SK-N-SH (cell line): ENCODE measurements at regions not wholly inside any gene's neighbourhood (a gene's known extent, or its start where the extent isn't known, plus 50 kb on each side); places are given as distances from the start of the nearest gene placed in this dataset.

Experiments
- CTCF ChIA-PET: fragments of 300-600, 350-600 bp; formaldehyde crosslinking; extraction: SDS; loops from one replicate; lab custom pipeline; 2021; lab: Yijun Ruan, JAX
- POLR2A ChIA-PET: fragments of 350-600 bp; sonication (Branson Sonifier 250); formaldehyde crosslinking; extraction: SDS; loops from one replicate; lab custom pipeline; 2020; ENCODE audit warnings: antibody characterized with exemption, inconsistent platforms; lab: Yijun Ruan, JAX
- DNase-seq: peaks from one replicate; pipeline ENCODE4 v3.0.0; 2012
- H2AFZ ChIP-seq: fragments of 200-600 bp; sonication (generic); 2 replicates; pipeline ENCODE4 v1.8.1; 2016; ENCODE audit warnings: antibody characterized with exemption, mild to moderate bottlenecking, low read depth
- H3F3A ChIP-seq: fragments of 200-600 bp; sonication (generic); replicated peaks from 2 replicates; pipeline ENCODE3; 2016; ENCODE audit warnings: antibody characterized with exemption, mild to moderate bottlenecking; ENCODE audit not compliant: insufficient read depth
- H3K27ac ChIP-seq, 2 experiments: fragments of 200-500 bp in 1 of 2; fragments of 200-600 bp in 1 of 2; sonication (Bioruptor generic) in 1 of 2; sonication (generic), shearing (Covaris generic) in 1 of 2; 2 replicates each; pipeline versions ENCODE4 v1.5.1 to v1.6.1; 2014 to 2016; ENCODE audit warnings: low read depth in 2 of 2, inconsistent platforms in 1 of 2, low read length in 1 of 2, mild to moderate bottlenecking in 1 of 2, mixed read lengths in 1 of 2
- H3K27me3 ChIP-seq: fragments of 200-600 bp; sonication (generic), shearing (Covaris generic); 2 replicates; pipeline ENCODE4 v1.6.1; 2016; ENCODE audit warnings: mixed run types; ENCODE audit not compliant: insufficient read depth
- H3K36me3 ChIP-seq, 2 experiments: fragments of 200-500 bp in 1 of 2; fragments of 200-600 bp in 1 of 2; sonication (Bioruptor generic) in 1 of 2; sonication (generic) in 1 of 2; replicated peaks in 1 of 2; 2 replicates each; pipeline versions ENCODE3 to v1.5.1; 2014 to 2016; ENCODE audit warnings: low read length in 1 of 2, mild to moderate bottlenecking in 1 of 2; ENCODE audit not compliant: insufficient read depth in 2 of 2, control insufficient read depth in 1 of 2
- H3K4me1 ChIP-seq, 2 experiments: fragments of 200-500 bp in 1 of 2; fragments of 200-600 bp in 1 of 2; sonication (Bioruptor generic) in 1 of 2; sonication (generic), shearing (Covaris generic) in 1 of 2; 2 replicates each; pipeline versions ENCODE4 v1.5.1 to v1.6.1; 2014 to 2016; ENCODE audit warnings: low read depth in 1 of 2, low read length in 1 of 2, mixed run types in 1 of 2; ENCODE audit not compliant: insufficient read depth in 2 of 2, control insufficient read depth in 1 of 2
- H3K4me2 ChIP-seq: fragments of 200-600 bp; sonication (generic), shearing (Covaris generic); 2 replicates; pipeline ENCODE4 v1.6.1; 2017; ENCODE audit warnings: mixed run types
- H3K4me3 ChIP-seq, 2 experiments: fragments of 200-500 bp in 1 of 2; fragments of 200-600 bp in 1 of 2; sonication (Bioruptor generic) in 1 of 2; sonication (generic), shearing (Covaris generic) in 1 of 2; 2 replicates each; pipeline versions ENCODE4 v1.5.1 to v1.8.1; 2014 to 2016; ENCODE audit warnings: low read depth in 2 of 2, inconsistent platforms in 1 of 2, low read length in 1 of 2, mild to moderate bottlenecking in 1 of 2, mixed read lengths in 1 of 2, moderate library complexity in 1 of 2
- H3K79me2 ChIP-seq: fragments of 200-600 bp; sonication (generic); 2 replicates; pipeline ENCODE4 v1.8.1; 2017; ENCODE audit warnings: mild to moderate bottlenecking; ENCODE audit not compliant: insufficient read depth
- H3K9ac ChIP-seq: fragments of 200-600 bp; sonication (generic); 2 replicates; pipeline ENCODE4 v1.6.1; 2017; ENCODE audit warnings: mixed run types
- H3K9me2 ChIP-seq: fragments of 200-600 bp; sonication (generic); 2 replicates; pipeline ENCODE4 v1.6.1; 2017; ENCODE audit warnings: mixed run types
- H3K9me3 ChIP-seq: fragments of 200-600 bp; sonication (generic); 2 replicates; pipeline ENCODE4 v1.6.1; 2017; ENCODE audit warnings: mixed run types, mild to moderate bottlenecking, moderate library complexity
- H4K20me1 ChIP-seq: fragments of 200-600 bp; sonication (generic); 2 replicates; pipeline ENCODE4 v1.6.1; 2017; ENCODE audit warnings: mild to moderate bottlenecking, mixed run types; ENCODE audit not compliant: insufficient read depth
- EP300 ChIP-seq, 2 experiments: IDR thresholded peaks; 2 replicates each; pipeline versions ENCODE4 v1.4.0 to v1.6.1; 2012; ENCODE audit warnings: borderline replicate concordance in 1 of 2, low read depth in 1 of 2, low read length in 1 of 2
- FOXJ3 ChIP-seq: sonication (generic); formaldehyde crosslinking; IDR thresholded peaks from 2 replicates; pipeline ENCODE4 v1.5.1; 2020; ENCODE audit warnings: mild to moderate bottlenecking, missing genetic modification reagents
- GABPA ChIP-seq: IDR thresholded peaks from 2 replicates; pipeline ENCODE4 v1.4.0; 2012; ENCODE audit warnings: low read depth, mild to moderate bottlenecking
- IRF3 ChIP-seq: fragments of 150-350 bp; IDR thresholded peaks from 2 replicates; pipeline ENCODE4 v1.6.1; 2016; ENCODE audit warnings: mild to moderate bottlenecking, low read depth, low read length
- JUND ChIP-seq: IDR thresholded peaks from 2 replicates; pipeline ENCODE4 v1.4.0; 2012
- MEF2A ChIP-seq: IDR thresholded peaks from 2 replicates; pipeline ENCODE4 v1.4.0; 2012; ENCODE audit warnings: low read depth, borderline replicate concordance
- MXI1 ChIP-seq: IDR thresholded peaks from 2 replicates; pipeline ENCODE4 v1.6.1; 2012; ENCODE audit warnings: mild to moderate bottlenecking, low read depth, low read length, improper control_type of control experiment
- NFIC ChIP-seq: IDR thresholded peaks from 2 replicates; pipeline ENCODE4 v1.4.0; 2012; ENCODE audit warnings: borderline replicate concordance
- NRF1 ChIP-seq: IDR thresholded peaks from 2 replicates; pipeline ENCODE4 v1.6.1; 2012; ENCODE audit warnings: low read depth, mild to moderate bottlenecking, low read length
- POLR2AphosphoS5 ChIP-seq: IDR thresholded peaks from 2 replicates; pipeline ENCODE4 v1.6.1; 2012; ENCODE audit warnings: low read depth, low read length
- RAD21 ChIP-seq: IDR thresholded peaks from 2 replicates; pipeline ENCODE4 v1.6.1; 2012; ENCODE audit warnings: mild to moderate bottlenecking, low read length
- RCOR1 ChIP-seq: fragments of 150-350 bp; IDR thresholded peaks from 2 replicates; pipeline ENCODE4 v1.6.1; 2017; ENCODE audit warnings: antibody characterized with exemption, low read length
- RFX5 ChIP-seq: IDR thresholded peaks from 2 replicates; pipeline ENCODE4 v1.6.1; 2012; ENCODE audit warnings: mild to moderate bottlenecking, improper control_type of control experiment, low read length
- SMC3 ChIP-seq: IDR thresholded peaks from 2 replicates; pipeline ENCODE4 v1.6.1; 2012; ENCODE audit warnings: low read depth, low read length, improper control_type of control experiment
- TAF1 ChIP-seq: IDR thresholded peaks from 2 replicates; pipeline ENCODE4 v1.6.1; 2012; ENCODE audit warnings: low read depth, mild to moderate bottlenecking, low read length, moderate library complexity, borderline replicate concordance
- USF1 ChIP-seq: IDR thresholded peaks from 2 replicates; pipeline ENCODE4 v1.4.0; 2012; ENCODE audit warnings: low read depth, borderline replicate concordance
- YY1 ChIP-seq: IDR thresholded peaks from 2 replicates; pipeline ENCODE4 v1.4.0; 2012; ENCODE audit warnings: low read depth, mild to moderate bottlenecking
- WGBS: methylation state at CpG from one replicate; pipeline ENCODE4 v1.1.6; 2017; ENCODE audit warnings: low lambda C conversion rate; 5-methylcytosine and 5-hydroxymethylcytosine counted together
- TF ChIP-seq, protein P1 (sequence below): IDR thresholded peaks from 2 replicates; pipeline ENCODE4 v1.6.1; 2012; ENCODE audit warnings: mild to moderate bottlenecking, low read depth, low read length, moderate library complexity
- TF ChIP-seq, protein P2 (sequence below): IDR thresholded peaks from 2 replicates; pipeline ENCODE4 v1.4.0; 2012; ENCODE audit warnings: low read depth
- TF ChIP-seq, protein P3 (sequence below): IDR thresholded peaks from 2 replicates; pipeline ENCODE4; 2012

DNA sequence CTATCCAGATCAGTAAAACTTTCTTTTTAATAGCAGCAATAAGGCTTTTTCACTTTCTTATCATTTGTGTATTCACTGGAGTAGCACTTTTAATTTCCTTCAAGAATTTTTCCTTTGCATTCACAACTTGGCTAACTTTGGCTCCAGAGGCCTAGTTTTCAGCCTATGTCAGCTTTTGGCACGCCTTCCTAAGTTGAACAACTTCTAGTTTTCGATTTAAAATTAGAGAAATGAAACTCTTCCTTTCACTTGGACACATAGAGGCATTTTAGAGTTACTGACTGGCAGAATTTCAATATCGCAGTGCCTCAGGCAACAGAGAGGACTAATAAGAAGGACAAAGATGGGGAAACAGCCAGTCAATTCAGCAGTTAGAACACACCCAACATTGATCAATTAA is 577.4 kb downstream of the DSC3 start:
- Histone ChIP-seq H4K20me1 (no peaks in the 10 kb centered on the region), H3K9ac (no peak overlapping the region), H3F3A (no peaks in the 10 kb centered on the region), H3K79me2 (no peaks in the 10 kb centered on the region), H2AFZ (no peak overlapping the region), H3K27me3 (no peaks in the 10 kb centered on the region), H3K9me3 (no peaks in the 10 kb centered on the region), H3K27ac (no peak overlapping the region), H3K4me1 (no peaks in the 10 kb centered on the region), H3K4me3 (no peak overlapping the region), H3K4me2 (no peak overlapping the region), H3K9me2 (no peaks in the 10 kb centered on the region), H3K36me3 (no peaks in the 10 kb centered on the region)
- no peak for DNase-seq
- CTCF ChIA-PET = no interaction called here
- 30% methylated on average over 3 of the region's 3 CpGs for WGBS
- TF ChIP-seq SMC3 = no peak
- no peak for TF ChIP-seq MXI1
- TF ChIP-seq RAD21 = no peak
- no peak for TF ChIP-seq FOXJ3 (CRISPR knock-in tag)
- POLR2A ChIA-PET = no interaction called here

DNA sequence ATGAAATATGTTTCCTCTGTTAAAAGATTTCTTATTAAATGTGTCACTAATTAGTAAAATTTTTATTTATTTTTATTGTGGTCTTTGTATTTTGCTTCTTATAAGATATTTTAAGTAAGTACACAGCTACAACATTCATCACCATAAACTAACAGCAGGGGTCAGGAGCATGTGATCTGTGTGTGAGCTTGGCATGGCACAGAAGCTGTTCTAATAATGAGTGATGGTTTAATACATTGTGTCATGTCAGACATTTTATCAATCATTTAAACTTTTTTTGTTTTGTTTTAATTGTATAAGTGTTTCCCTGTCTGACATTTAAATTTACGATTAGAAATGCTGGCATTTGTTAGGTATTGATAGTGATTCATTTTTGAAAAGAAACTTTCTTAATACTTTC is 585.4 kb downstream of the DSC3 start:
- 39% methylated on average over 1 of the region's 1 CpG for WGBS
- H3F3A ChIP-seq = peaks cover 1% of the 10 kb centered on the region
- H3K27ac ChIP-seq = no peak overlapping the region
- H3K9me3 ChIP-seq = no peaks in the 10 kb centered on the region
- ChIA-PET CTCF (no interaction called here), POLR2A (no interaction called here)
- H3K4me1 ChIP-seq = no peaks in the 10 kb centered on the region
- no peak overlapping the region for H2AFZ ChIP-seq
- H3K4me2 ChIP-seq = no peak overlapping the region
- no peaks in the 10 kb centered on the region for H3K9me2 ChIP-seq
- DNase-seq = no peak
- H3K27me3 ChIP-seq = no peaks in the 10 kb centered on the region
- no peaks in the 10 kb centered on the region for H3K36me3 ChIP-seq
- no peaks in the 10 kb centered on the region for H3K79me2 ChIP-seq
- no peaks in the 10 kb centered on the region for H4K20me1 ChIP-seq
- H3K9ac ChIP-seq = no peak overlapping the region
- TF ChIP-seq JUND (no peak), RFX5 (no peak), RCOR1 (no peak), GABPA (no peak), MXI1 (no peak), USF1 (no peak), POLR2AphosphoS5 (no peak), NFIC (no peak), MEF2A (no peak), TAF1 (no peak), SMC3 (no peak), YY1 (no peak), RAD21 (no peak), IRF3 (no peak), NRF1 (no peak), EP300 (IDR thresholded peaks at IDR 0.05; ENCODE audit: borderline replicate concordance in 1 of 2, low read depth in 1 of 2, low read length in 1 of 2) (no peak)
- TF ChIP-seq, protein P1, sequence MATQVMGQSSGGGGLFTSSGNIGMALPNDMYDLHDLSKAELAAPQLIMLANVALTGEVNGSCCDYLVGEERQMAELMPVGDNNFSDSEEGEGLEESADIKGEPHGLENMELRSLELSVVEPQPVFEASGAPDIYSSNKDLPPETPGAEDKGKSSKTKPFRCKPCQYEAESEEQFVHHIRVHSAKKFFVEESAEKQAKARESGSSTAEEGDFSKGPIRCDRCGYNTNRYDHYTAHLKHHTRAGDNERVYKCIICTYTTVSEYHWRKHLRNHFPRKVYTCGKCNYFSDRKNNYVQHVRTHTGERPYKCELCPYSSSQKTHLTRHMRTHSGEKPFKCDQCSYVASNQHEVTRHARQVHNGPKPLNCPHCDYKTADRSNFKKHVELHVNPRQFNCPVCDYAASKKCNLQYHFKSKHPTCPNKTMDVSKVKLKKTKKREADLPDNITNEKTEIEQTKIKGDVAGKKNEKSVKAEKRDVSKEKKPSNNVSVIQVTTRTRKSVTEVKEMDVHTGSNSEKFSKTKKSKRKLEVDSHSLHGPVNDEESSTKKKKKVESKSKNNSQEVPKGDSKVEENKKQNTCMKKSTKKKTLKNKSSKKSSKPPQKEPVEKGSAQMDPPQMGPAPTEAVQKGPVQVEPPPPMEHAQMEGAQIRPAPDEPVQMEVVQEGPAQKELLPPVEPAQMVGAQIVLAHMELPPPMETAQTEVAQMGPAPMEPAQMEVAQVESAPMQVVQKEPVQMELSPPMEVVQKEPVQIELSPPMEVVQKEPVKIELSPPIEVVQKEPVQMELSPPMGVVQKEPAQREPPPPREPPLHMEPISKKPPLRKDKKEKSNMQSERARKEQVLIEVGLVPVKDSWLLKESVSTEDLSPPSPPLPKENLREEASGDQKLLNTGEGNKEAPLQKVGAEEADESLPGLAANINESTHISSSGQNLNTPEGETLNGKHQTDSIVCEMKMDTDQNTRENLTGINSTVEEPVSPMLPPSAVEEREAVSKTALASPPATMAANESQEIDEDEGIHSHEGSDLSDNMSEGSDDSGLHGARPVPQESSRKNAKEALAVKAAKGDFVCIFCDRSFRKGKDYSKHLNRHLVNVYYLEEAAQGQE = no peak
- TF ChIP-seq, protein P2, sequence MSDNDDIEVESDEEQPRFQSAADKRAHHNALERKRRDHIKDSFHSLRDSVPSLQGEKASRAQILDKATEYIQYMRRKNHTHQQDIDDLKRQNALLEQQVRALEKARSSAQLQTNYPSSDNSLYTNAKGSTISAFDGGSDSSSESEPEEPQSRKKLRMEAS = no peak
- TF ChIP-seq, protein P3, sequence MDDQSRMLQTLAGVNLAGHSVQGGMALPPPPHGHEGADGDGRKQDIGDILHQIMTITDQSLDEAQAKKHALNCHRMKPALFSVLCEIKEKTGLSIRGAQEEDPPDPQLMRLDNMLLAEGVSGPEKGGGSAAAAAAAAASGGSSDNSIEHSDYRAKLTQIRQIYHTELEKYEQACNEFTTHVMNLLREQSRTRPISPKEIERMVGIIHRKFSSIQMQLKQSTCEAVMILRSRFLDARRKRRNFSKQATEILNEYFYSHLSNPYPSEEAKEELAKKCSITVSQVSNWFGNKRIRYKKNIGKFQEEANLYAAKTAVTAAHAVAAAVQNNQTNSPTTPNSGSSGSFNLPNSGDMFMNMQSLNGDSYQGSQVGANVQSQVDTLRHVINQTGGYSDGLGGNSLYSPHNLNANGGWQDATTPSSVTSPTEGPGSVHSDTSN = no peak
- no peak overlapping the region for H3K4me3 ChIP-seq
